GM23338 (cell line): ENCODE measurements at regions not wholly inside any gene's neighbourhood (a gene's known extent, or its start where the extent isn't known, plus 50 kb on each side); places are given as distances from the start of the nearest gene placed in this dataset.

Source experiments
- ATAC-seq: fragments of 200-7000 bp; cut with Tn5 transposase; 3 replicates; pipeline ENCODE4 v1.9.1; 2020
- DNase-seq: peaks from one replicate; pipeline ENCODE4 v3.0.0-alpha.2; 2015; ENCODE audit warnings: low spot score
- H2AFZ ChIP-seq: fragments of 200-600 bp; sonication (generic); 2 replicates; pipeline ENCODE4 v1.8.0; 2016; ENCODE audit warnings: antibody characterized with exemption, mild to moderate bottlenecking, moderate library complexity
- H3F3A ChIP-seq: fragments of 200-600 bp; sonication (generic); replicated peaks from 2 replicates; pipeline ENCODE4 v1.8.0; 2017; ENCODE audit warnings: antibody characterized with exemption, mixed run types, low read depth
- H3K27ac ChIP-seq: fragments of 200-600 bp; sonication (generic); 2 replicates; pipeline ENCODE4 v1.6.1; 2016; ENCODE audit warnings: low read depth
- H3K27me3 ChIP-seq: fragments of 200-600 bp; sonication (generic); 2 replicates; pipeline ENCODE4 v1.8.0; 2016; ENCODE audit warnings: mild to moderate bottlenecking, mixed run types, moderate library complexity; ENCODE audit not compliant: insufficient read depth
- H3K36me3 ChIP-seq: fragments of 200-600 bp; sonication (generic); 2 replicates; pipeline ENCODE4 v1.8.0; 2016; ENCODE audit warnings: mild to moderate bottlenecking; ENCODE audit not compliant: insufficient read depth
- H3K4me1 ChIP-seq: fragments of 200-600 bp; sonication (generic); 2 replicates; pipeline ENCODE4 v1.8.0; 2016; ENCODE audit warnings: mild to moderate bottlenecking, moderate library complexity; ENCODE audit not compliant: insufficient read depth
- H3K4me2 ChIP-seq: fragments of 200-600 bp; sonication (generic); 2 replicates; pipeline ENCODE4 v1.7.1; 2017; ENCODE audit warnings: mixed run types
- H3K4me3 ChIP-seq: fragments of 200-600 bp; sonication (generic); 2 replicates; pipeline ENCODE4 v1.6.1; 2016; ENCODE audit warnings: mixed run types
- H3K79me2 ChIP-seq: fragments of 200-600 bp; sonication (generic); replicated peaks from 2 replicates; pipeline ENCODE4 v1.8.0; 2017; ENCODE audit warnings: mild to moderate bottlenecking; ENCODE audit not compliant: insufficient read depth
- H3K9me2 ChIP-seq: fragments of 200-600 bp; sonication (generic); 2 replicates; pipeline ENCODE4 v1.8.0; 2017; ENCODE audit not compliant: insufficient read depth
- H4K20me1 ChIP-seq: fragments of 200-600 bp; sonication (generic); replicated peaks from 2 replicates; pipeline ENCODE4 v1.8.0; 2017; ENCODE audit warnings: mild to moderate bottlenecking; ENCODE audit not compliant: insufficient read depth
- H3K27ac Mint-ChIP-seq: 2 replicates; pipeline ENCODE4 v1.8.0; 2020; ENCODE audit warnings: inconsistent platforms, mild to moderate bottlenecking, moderate library complexity, mixed read lengths
- H3K27me3 Mint-ChIP-seq: 3 replicates; pipeline ENCODE4 v1.8.0; 2022; ENCODE audit warnings: low read depth, mild to moderate bottlenecking, moderate library complexity, mixed read lengths, inconsistent platforms; ENCODE audit not compliant: insufficient read depth, poor library complexity
- H3K36me3 Mint-ChIP-seq: 3 replicates; pipeline ENCODE4 v1.8.0; 2021; ENCODE audit warnings: low read depth, mild to moderate bottlenecking, inconsistent platforms, moderate library complexity, mixed read lengths
- H3K4me1 Mint-ChIP-seq: 3 replicates; pipeline ENCODE4 v1.8.0; 2020; ENCODE audit warnings: mild to moderate bottlenecking, inconsistent platforms, mixed read lengths
- H3K4me3 Mint-ChIP-seq: 3 replicates; pipeline ENCODE4 v1.8.0; 2021; ENCODE audit warnings: moderate library complexity, mild to moderate bottlenecking, inconsistent platforms, mixed read lengths
- H3K9me3 Mint-ChIP-seq: 3 replicates; pipeline ENCODE4 v1.8.0; 2020; ENCODE audit warnings: moderate library complexity, mild to moderate bottlenecking, inconsistent platforms, mixed read lengths
- CREB1 ChIP-seq: fragments of 250-450 bp; sonication (Bioruptor Pico); IDR thresholded peaks from 2 replicates; pipeline ENCODE4 v1.5.0; 2020; ENCODE audit warnings: low read depth, mild to moderate bottlenecking, moderate library complexity
- EZH2 ChIP-seq: fragments of 200-600 bp; sonication (generic); IDR thresholded peaks from one replicate; pipeline ENCODE4 v1.8.0; 2017; ENCODE audit warnings: antibody characterized with exemption, mild to moderate bottlenecking, low read depth; ENCODE audit not compliant: unreplicated experiment
- NANOG ChIP-seq: IDR thresholded peaks from 2 replicates; pipeline ENCODE4 v1.6.1; 2016; ENCODE audit warnings: antibody characterized with exemption, borderline replicate concordance
- STAT1 ChIP-seq: IDR thresholded peaks from one replicate; pipeline ENCODE4 v1.6.1; 2016; ENCODE audit warnings: antibody characterized with exemption; ENCODE audit not compliant: unreplicated experiment
- ZNF114 ChIP-seq: fragments of 250-450 bp; sonication (Bioruptor Pico); IDR thresholded peaks from 2 replicates; pipeline ENCODE4 v1.5.0; 2020; ENCODE audit warnings: mild to moderate bottlenecking, moderate library complexity
- ZNF331 ChIP-seq: fragments of 250-450 bp; sonication (Bioruptor Pico); IDR thresholded peaks from 2 replicates; pipeline ENCODE4 v1.5.0; 2020; ENCODE audit warnings: low read depth, mild to moderate bottlenecking, moderate library complexity
- TF ChIP-seq, protein P1 (sequence below): IDR thresholded peaks from 2 replicates; pipeline ENCODE4 v1.6.1; 2016; ENCODE audit warnings: antibody characterized with exemption
- TF ChIP-seq, protein P2 (sequence below): fragments of 250-450 bp; sonication (Bioruptor Pico); IDR thresholded peaks from 2 replicates; pipeline ENCODE4 v1.5.0; 2020; ENCODE audit warnings: mild to moderate bottlenecking, moderate library complexity

DNA sequence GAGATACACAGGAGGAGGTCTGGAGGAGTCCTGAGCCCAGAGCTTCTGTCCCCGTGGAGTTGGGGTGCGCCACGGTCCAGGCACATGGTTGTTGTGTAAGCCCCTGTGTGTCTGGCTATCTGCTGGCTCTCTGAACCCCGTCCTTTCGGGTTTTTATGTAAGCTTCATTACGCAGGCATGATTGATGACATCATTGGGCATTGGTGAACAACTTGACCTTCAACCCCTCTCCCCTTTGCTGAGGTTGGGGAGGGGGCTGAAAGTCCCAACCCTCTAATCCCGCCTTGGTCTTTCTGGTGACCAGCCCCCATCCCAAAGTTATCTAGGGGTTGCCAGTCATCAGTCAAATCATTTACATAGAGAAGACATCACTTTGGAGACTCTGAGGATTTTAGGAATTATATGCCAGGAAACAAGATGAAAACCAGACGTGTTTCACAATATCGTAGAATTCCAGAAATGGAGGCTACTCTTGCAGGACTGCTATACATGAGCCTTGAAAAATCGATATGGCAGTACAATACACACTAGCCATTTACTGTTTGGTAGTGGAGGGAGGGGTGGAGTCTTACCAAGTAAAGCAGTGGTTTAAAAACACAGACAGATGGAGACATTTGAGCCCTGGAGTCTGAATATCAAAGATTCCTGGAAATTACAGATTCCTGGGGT lies 69.8 kb upstream of the SCAF4 start:
- Histone ChIP-seq H3K79me2 (no peaks in the 10 kb centered on the region), H3K9me2 (peaks cover 5% of the 10 kb centered on the region; the same call in 1 of the 2 replicates), H3F3A (no peaks in the 10 kb centered on the region), H3K4me1 (no peaks in the 10 kb centered on the region), H2AFZ (no peak overlapping the region), H3K4me3 (no peak overlapping the region), H3K27ac (no peak overlapping the region), H3K4me2 (no peak overlapping the region), H4K20me1 (no peaks in the 10 kb centered on the region), H3K27me3 (no peaks in the 10 kb centered on the region), H3K36me3 (no peaks in the 10 kb centered on the region)
- no peaks in the 10 kb centered on the region for H3K36me3 Mint-ChIP-seq
- peaks cover 2% of the 10 kb centered on the region for H3K27me3 Mint-ChIP-seq
- TF ChIP-seq EZH2 (no peak), ZNF331 (no peak), ZNF114 (no peak), CREB1 (CRISPR knock-in tag) (no peak), NANOG (no peak), STAT1 (no peak)
- TF ChIP-seq, protein P1, sequence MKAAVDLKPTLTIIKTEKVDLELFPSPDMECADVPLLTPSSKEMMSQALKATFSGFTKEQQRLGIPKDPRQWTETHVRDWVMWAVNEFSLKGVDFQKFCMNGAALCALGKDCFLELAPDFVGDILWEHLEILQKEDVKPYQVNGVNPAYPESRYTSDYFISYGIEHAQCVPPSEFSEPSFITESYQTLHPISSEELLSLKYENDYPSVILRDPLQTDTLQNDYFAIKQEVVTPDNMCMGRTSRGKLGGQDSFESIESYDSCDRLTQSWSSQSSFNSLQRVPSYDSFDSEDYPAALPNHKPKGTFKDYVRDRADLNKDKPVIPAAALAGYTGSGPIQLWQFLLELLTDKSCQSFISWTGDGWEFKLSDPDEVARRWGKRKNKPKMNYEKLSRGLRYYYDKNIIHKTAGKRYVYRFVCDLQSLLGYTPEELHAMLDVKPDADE: no peak
- TF ChIP-seq, protein P2, sequence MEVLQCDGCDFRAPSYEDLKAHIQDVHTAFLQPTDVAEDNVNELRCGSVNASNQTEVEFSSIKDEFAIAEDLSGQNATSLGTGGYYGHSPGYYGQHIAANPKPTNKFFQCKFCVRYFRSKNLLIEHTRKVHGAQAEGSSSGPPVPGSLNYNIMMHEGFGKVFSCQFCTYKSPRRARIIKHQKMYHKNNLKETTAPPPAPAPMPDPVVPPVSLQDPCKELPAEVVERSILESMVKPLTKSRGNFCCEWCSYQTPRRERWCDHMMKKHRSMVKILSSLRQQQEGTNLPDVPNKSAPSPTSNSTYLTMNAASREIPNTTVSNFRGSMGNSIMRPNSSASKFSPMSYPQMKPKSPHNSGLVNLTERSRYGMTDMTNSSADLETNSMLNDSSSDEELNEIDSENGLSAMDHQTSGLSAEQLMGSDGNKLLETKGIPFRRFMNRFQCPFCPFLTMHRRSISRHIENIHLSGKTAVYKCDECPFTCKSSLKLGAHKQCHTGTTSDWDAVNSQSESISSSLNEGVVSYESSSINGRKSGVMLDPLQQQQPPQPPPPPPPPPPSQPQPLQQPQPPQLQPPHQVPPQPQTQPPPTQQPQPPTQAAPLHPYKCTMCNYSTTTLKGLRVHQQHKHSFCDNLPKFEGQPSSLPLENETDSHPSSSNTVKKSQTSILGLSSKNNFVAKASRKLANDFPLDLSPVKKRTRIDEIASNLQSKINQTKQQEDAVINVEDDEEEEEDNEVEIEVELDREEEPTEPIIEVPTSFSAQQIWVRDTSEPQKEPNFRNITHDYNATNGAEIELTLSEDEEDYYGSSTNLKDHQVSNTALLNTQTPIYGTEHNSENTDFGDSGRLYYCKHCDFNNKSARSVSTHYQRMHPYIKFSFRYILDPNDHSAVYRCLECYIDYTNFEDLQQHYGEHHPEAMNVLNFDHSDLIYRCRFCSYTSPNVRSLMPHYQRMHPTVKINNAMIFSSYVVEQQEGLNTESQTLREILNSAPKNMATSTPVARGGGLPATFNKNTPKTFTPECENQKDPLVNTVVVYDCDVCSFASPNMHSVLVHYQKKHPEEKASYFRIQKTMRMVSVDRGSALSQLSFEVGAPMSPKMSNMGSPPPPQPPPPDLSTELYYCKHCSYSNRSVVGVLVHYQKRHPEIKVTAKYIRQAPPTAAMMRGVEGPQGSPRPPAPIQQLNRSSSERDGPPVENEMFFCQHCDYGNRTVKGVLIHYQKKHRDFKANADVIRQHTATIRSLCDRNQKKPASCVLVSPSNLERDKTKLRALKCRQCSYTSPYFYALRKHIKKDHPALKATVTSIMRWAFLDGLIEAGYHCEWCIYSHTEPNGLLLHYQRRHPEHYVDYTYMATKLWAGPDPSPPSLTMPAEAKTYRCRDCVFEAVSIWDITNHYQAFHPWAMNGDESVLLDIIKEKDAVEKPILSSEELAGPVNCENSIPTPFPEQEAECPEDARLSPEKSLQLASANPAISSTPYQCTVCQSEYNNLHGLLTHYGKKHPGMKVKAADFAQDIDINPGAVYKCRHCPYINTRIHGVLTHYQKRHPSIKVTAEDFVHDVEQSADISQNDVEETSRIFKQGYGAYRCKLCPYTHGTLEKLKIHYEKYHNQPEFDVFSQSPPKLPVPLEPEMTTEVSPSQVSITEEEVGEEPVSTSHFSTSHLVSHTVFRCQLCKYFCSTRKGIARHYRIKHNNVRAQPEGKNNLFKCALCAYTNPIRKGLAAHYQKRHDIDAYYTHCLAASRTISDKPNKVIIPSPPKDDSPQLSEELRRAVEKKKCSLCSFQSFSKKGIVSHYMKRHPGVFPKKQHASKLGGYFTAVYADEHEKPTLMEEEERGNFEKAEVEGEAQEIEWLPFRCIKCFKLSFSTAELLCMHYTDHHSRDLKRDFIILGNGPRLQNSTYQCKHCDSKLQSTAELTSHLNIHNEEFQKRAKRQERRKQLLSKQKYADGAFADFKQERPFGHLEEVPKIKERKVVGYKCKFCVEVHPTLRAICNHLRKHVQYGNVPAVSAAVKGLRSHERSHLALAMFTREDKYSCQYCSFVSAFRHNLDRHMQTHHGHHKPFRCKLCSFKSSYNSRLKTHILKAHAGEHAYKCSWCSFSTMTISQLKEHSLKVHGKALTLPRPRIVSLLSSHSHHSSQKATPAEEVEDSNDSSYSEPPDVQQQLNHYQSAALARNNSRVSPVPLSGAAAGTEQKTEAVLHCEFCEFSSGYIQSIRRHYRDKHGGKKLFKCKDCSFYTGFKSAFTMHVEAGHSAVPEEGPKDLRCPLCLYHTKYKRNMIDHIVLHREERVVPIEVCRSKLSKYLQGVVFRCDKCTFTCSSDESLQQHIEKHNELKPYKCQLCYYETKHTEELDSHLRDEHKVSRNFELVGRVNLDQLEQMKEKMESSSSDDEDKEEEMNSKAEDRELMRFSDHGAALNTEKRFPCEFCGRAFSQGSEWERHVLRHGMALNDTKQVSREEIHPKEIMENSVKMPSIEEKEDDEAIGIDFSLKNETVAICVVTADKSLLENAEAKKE: no peak
- no peak overlapping the region for H3K27ac Mint-ChIP-seq
- no peak for ATAC-seq
- DNase-seq: no peak
- H3K4me1 Mint-ChIP-seq: peaks cover 9% of the 10 kb centered on the region
- H3K9me3 Mint-ChIP-seq: no peaks in the 10 kb centered on the region; the same call in 2 of the 3 replicates
- H3K4me3 Mint-ChIP-seq: no peak overlapping the region
